GM18870 (cell line): ENCODE measurements at regions not wholly inside any gene's neighbourhood (a gene's known extent, or its start where the extent isn't known, plus 50 kb on each side); places are given as distances from the start of the nearest gene placed in this dataset.

ENCODE experiments used
- ATAC-seq: cut with Tn5 transposase; IDR thresholded peaks from one replicate; pipeline ENCODE4 v1.9.1; 2021; ENCODE audit warnings: moderate library complexity; ENCODE audit not compliant: unreplicated experiment

- no peak for ATAC-seq
Measured at GRCh38 chr1:104787866-104788510, 1038.3 kb downstream of the AMY1C start.

DNA sequence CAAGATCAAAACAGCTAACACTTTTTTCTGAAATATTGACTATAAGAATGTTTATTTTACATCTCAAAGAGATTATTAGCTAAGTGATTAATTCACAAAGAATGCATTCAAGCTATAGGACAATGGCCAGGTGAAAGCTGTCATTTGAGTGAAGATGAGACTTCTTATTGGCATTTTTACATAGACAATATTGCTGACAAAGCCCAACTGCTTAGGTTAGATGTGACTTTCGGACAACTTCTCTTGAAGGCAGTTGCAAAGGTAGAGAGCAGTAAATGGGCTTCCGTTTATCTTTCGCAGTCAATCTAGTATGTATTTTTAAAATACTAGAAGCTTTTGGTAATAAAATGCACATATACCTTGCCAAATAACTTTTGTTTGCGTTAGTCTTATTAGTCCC lies 1041.3 kb downstream of the AMY1C start:
- ATAC-seq = no peak

DNA sequence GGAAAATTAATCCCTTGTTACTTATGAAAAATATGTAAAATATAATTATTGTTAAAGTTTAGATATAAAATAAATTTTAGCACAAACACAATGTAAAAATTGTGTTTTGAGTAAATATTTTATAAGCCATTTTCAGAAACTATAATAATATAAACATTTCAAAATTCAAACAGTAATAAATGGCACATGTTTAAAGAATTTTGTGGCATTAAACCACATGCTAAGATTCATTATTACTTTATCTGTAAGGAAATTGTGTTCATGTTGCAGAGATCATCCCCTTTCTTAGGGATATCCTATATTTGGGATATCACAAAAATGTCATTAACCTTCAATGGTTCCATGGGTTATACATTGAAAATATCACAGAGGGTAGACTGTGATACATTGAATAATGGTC lies 1044.3 kb downstream of the AMY1C start:
- no peak for ATAC-seq

DNA sequence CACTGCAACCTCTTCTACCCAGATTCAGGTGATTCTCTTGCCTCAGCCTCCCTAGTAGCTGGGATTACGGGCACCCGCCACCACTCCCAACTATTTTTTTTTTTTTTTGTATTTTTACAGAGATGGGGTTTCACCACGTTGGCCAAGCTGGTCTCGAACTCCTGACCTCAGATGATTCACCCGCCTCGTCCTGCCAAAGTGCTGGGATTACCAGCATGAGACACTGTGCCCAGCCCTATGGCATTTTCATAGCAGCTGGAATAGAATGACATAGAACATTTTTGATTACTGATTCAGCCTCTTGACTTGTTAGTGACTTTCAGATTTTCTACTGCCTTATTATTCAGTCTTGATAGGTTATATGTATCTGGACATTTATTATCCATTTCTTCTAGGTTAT lies 1046.2 kb downstream of the AMY1C start:
- ATAC-seq = no peak

- no peak for ATAC-seq
Measured at GRCh38 chr1:104797982-104798381, 1048.3 kb downstream of the AMY1C start.

GRCh38 chr1:104801344-104801743 lies 1051.6 kb downstream of the AMY1C start:
- no peak for ATAC-seq

GRCh38 chr1:104804147-104804546 lies 1054.4 kb downstream of the AMY1C start:
- peak; percentile 59 for ATAC-seq

- ATAC-seq = no peak
Measured at GRCh38 chr1:104807590-104807989, 1057.9 kb downstream of the AMY1C start.

DNA sequence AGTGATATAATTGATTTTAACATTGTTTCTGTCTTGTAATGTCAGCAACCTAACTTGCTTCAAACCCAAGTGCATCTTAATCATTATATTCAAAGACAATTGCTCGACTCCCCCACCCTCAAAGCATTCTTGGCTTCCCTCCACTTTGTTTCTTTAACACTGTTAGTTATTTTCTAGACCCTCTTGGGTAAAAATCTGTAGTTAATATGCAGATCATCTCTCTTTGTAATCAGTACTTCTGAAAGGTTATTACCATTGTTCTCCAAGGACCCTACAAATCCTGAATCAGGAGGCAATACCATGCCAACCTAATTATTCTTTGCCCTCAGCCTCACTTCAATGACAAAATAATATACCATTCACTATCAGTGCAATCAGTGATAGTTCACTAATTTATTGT lies 1075.7 kb downstream of the AMY1C start:
- ATAC-seq = no peak

DNA sequence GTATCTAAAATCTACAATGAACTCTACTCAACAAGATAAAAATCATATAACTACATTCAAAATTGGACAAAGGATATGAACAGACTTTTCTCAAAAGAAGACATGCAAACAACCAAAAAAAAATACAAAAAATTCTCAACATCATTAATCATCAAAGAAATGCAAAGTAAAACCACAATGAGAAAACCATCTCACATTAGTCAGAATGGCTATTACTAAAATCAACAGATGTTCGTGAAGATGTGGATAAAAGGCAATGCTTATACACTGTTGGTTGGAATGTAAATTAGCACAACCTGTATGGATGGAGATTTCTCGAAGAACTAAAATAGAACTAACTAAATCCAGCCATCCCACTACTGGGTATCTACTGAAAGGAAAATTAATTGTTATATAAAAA lies 1080.8 kb downstream of the AMY1C start:
- no peak for ATAC-seq

GRCh38 chr1:104852151-104852550 lies 1102.5 kb downstream of the AMY1C start:
- no peak for ATAC-seq

DNA sequence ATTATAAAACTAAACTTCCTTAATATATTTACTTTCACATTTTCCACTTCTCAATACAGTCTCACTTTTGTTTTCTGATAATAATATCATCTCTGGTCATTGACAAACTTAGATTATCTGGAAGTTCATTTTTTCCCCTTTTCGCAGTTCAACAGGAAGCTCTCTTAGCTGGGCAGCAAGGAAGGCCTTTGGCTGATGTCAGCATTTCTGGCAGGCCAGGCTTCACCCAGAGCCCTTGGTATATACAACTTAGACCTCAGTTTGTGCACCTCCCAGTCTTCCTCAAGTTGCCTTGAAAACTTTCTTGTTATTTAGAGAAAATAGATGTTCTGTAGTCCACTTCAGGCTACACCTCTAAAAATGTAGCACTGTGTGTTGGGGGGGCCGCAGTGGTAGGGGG lies 1103.6 kb downstream of the AMY1C start:
- ATAC-seq = no peak

- ATAC-seq = no peak
Measured at GRCh38 chr1:104854529-104854928, 1104.8 kb downstream of the AMY1C start.

DNA sequence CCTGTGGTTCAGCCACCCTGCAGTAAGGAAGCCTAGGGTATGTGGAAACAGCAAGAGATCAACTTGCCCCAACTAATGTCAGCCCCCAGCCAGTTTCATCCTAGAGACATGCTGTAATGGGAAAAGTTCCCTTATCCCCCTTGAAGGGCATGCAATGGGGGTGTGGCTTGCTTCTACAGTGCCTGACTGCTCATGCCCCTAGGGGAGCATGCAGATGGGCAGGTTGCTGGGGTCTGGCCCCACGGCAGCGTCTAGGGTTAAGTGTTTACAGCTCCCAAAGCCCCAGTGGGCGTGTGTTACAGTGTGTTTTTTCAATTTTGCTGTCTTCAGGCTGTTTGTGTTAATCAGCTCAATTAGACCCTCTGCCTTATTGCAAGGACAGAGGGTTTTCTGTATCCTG lies 1105.9 kb downstream of the AMY1C start:
- ATAC-seq = no peak

DNA sequence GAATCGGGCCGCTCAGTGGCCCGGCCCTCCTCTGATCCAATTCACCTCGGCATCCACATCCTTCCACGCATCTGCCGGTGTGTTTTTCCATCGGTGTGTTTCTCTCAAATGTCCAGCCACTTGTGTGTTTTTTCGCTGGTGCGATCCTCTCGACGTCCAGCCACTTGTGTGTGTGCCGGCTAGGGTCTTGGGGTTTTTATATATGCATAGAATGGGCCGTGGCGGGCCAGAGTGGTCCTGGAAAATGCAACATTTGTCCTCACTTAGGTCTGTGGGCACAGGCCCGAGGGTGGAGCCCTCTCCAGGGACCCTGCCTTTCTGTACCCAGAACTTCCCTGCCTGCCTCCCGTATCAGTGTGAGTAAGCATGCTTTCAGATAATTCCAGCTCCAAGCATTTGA lies 1106.4 kb downstream of the AMY1C start:
- ATAC-seq = no peak

- ATAC-seq = no peak
Measured at GRCh38 chr1:104856518-104856917, 1106.8 kb downstream of the AMY1C start.

GRCh38 chr1:104868794-104869193 lies 1119.1 kb downstream of the AMY1C start:
- no peak for ATAC-seq

DNA sequence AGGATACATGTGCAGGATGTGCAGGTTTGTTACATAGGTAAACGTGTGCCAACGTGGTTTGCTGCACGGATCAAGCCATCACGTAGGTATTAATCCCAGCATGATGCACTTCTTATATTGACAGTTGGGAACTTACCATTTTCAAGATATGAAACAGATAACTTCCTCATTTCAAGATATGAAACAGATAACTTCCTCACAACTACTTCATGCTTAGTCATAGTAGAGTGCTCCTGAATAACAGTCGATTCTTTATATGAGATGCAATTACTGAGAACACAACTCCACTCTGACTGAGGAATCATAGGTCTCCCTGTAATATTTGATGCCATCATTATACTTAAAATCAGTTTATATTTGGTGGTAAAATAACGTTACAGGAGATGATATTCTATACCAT lies 1124.3 kb downstream of the AMY1C start:
- ATAC-seq = peak; percentile 69

DNA sequence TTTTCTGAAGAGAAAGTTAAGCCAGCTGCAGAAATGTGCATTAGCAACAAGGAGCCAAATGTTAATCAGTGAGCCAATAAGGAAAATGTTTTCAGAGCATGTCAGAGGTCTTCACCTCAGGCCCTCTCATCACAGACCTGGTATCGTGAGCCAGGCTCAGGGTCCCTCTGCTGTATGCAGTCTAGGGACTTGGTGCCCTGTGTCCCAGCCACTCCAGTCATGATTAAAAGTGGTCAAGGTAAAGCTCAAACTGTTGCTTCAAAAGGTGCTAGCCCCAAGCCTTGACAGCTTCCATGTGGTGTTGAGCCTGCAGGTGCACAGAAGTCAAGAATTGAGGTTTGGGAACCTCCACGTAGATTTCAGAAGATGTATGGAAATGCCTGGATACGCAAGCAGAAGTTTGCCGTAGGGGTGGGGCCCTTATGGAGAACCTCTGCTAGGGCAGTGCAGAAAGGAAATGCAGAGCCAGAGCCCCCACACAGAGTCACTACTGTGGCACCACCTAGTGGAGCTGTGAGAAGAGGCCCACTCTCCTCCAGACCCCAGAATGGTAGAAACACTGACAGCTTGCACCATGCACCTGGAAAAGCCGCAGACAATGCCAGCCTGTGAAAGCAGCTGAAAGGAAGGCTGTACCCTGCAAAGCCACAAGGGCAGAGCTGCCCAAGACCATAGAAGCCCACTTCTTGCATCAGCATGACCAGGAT lies 1128.7 kb downstream of the AMY1C start:
- no peak for ATAC-seq

- no peak for ATAC-seq
Measured at GRCh38 chr1:104884939-104885338, 1135.2 kb downstream of the AMY1C start.

DNA sequence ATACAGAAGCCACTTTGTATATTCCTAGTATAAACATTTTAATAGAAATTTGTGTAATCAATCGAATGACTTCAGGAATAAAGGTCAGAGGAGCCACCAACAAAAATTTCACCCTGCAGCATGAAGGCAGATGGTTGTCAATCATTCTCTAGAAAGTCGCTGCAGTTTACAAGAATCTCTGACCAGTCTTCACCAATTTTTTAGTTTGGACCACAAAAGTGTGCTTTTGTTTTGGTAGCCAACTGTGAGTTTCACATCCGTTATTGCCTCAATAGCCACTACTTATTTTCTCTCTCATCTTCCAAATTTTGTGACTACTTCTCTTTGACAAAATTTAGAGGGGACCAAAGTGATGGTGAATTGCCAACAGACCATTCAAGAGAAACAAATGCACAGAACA lies 1155.6 kb downstream of the AMY1C start:
- peak; percentile 42 for ATAC-seq

DNA sequence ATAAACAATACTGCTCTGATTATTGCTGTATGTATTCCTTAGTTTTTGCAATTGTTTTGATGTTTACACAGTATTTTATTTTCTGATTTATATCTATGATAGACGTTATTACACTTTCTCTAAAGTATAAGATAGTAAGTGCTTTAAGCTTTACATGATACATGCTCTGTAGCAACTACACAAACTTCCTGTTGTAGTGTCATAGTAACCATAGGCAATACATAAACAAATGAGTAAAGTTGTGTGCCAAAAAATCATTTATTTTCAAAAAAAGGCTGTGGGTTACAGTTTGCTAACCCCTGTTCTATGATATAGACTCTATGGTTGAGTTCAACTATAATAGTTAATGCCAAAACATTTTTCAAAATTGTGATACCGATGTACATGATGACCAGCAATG lies 1156.4 kb downstream of the AMY1C start:
- ATAC-seq = no peak

DNA sequence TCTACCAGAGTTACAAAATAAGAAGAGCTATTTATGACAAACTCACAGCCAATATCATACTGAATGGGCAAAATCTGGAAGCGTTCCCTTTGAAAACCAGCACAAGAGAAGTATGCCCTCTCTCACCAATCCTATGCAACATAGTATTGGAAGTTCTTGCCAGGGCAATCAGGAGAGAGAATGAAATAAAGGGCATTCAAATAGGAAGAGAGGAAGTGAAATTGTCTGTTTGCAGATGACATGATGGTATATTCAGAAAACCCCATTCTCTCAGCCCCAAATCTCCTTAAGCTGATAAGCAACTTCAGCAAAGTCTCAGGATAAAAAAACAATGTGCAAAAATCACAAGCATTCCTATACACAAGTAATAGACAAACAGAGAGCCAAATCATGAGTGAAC lies 1169.5 kb downstream of the AMY1C start:
- ATAC-seq = no peak
